ENCODE measurements at regions not wholly inside any gene's neighbourhood (a gene's known extent, or its start where the extent isn't known, plus 50 kb on each side); places are given as distances from the start of the nearest gene placed in this dataset.

- TF ChIP-seq ZFX (IDR thresholded peaks at IDR 0.05) (no peak), CTCF (conservative IDR thresholded peaks at IDR 0.05) (no peak)
Observed at GRCh38 chr9:83140061-83140460, 77.1 kb upstream of the RASEF start.

All from C4-2B (cell line).